ENCODE measurements at regions not wholly inside any gene's neighbourhood (a gene's known extent, or its start where the extent isn't known, plus 50 kb on each side); places are given as distances from the start of the nearest gene placed in this dataset.

GRCh38 chr5:136750224-136750862, 385.0 kb upstream of the TRPC7 start:
- TF ChIP-seq TAF1 (IDR thresholded peaks at IDR 0.05; ENCODE audit: low read depth, low read length) (no peak), POLR2A (IDR thresholded peaks at IDR 0.05; ENCODE audit: low read depth, low read length) (no peak), POU2F2 (IDR thresholded peaks at IDR 0.05; ENCODE audit: low read depth, low read length) (no peak), SPI1 (IDR thresholded peaks at IDR 0.05; ENCODE audit: low read depth, low read length) (no peak), POLR2AphosphoS5 (IDR thresholded peaks at IDR 0.05; ENCODE audit: low read depth, low read length) (no peak)

Data from GM12891 (cell line).